T1000 (cell line): ENCODE measurements at regions not wholly inside any gene's neighbourhood (a gene's known extent, or its start where the extent isn't known, plus 50 kb on each side); places are given as distances from the start of the nearest gene placed in this dataset.
"Not testable (repeated sequence)": the region's sequence is repeated elsewhere in the genome, so short reads cannot be mapped to it uniquely, and the experiment has no call there.

Source experiments
- DNase-seq: peaks from one replicate; lab custom pipeline; 2025; ENCODE audit warnings: mixed read lengths; lab: John Stamatoyannopoulos, UW

DNA sequence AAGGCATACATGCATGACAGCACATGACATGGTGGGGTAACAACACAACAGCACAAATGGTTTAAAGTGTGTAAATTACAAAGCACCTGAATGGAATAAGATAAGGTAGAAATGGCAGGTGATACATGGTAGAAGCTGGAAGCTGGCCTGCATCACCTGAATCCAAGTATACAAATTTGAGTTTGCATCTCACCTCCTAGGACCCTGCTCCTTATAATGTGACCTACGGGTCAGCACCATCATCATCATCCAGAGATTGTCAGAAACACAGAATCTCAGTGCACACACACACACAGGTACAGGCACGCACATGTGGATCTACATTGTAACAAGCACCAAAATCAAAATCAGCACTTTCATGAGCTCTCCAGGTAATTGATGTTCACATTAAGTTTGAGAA is 1048.2 kb upstream of the AUTS2 start:
- no peak for DNase-seq

DNA sequence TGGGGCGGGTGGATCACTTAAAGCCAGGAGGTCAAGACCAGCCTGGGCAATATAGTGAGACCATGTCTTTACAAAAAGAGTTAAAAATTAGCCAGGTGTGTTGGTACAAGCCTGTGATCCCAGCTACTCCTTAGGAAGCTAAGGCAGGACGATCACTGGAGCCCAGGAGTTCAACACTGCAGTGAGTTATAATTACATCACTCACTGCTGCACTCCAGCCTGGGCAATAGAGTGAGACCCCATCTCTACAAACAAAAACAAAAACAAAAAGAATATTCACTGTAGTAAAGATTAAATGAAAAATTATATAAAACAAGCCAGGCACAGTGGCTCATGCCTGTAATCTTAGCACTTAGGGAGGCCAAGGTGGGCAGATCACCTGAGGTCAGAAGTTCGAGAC is 1047.6 kb upstream of the AUTS2 start:
- DNase-seq = no peak

DNA sequence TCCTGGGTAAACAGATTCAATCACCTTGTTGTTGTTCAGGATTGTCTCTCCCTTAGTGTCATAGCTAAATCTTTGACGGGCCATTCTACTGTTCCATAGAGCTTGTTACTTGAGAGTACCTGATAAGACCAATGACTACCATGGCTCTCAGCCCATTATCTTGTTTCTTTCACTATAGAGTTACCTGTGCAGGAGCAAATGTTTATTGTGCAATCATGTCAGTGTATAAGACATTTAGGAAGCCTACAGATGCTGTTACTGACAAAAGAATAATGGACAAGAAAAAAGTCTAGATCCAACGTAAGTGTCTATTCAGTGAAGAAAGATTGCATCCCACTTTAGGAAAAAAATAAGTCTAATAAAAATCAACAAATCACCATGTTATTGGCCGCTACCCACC is 1041.7 kb upstream of the AUTS2 start:
- no peak for DNase-seq

DNA sequence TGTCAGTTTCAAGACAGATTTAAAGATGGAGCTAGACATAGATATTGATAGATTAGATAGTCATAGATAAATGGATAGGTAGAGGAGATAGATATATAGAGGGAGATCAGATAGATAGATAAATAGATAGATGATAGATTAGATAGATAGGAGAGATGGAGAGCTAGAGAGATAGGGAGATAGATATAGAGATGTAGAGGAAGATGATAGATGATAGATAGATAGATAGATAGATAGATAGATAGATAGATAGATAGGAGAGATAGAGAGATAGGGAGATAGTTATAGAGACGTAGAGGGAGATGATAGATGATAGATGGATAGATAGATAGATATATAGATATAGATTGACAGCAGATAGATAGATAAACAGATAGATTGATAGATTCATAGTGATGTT is 1038.8 kb upstream of the AUTS2 start:
- no peak for DNase-seq

DNA sequence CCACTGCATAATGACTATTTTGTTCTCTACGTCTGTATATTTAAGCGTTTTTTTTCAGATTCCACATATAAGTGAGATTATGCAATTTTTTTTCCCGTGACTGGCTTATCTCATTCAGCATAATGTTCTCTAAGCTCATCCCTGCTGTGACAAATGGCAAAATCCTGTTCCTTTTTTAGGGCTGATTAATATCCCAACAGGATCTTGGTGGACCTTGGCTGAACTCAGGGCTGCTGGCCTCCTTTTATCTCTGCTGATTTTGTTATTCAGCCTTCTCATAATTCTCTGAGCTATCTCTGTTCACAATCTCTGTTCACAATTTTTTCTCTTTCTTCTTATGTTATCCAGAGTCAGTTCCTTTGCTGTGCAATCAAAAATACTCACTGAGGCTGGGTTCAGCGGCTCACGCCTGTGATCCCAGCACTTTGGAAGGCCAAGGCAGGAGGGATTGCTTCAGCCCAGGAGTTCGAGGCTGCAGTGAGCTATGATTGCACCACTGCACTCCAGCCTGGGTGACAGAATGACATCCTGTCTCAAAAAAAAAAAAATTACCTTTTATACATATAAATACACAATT is 1035.9 kb upstream of the AUTS2 start:
- no peak for DNase-seq

DNA sequence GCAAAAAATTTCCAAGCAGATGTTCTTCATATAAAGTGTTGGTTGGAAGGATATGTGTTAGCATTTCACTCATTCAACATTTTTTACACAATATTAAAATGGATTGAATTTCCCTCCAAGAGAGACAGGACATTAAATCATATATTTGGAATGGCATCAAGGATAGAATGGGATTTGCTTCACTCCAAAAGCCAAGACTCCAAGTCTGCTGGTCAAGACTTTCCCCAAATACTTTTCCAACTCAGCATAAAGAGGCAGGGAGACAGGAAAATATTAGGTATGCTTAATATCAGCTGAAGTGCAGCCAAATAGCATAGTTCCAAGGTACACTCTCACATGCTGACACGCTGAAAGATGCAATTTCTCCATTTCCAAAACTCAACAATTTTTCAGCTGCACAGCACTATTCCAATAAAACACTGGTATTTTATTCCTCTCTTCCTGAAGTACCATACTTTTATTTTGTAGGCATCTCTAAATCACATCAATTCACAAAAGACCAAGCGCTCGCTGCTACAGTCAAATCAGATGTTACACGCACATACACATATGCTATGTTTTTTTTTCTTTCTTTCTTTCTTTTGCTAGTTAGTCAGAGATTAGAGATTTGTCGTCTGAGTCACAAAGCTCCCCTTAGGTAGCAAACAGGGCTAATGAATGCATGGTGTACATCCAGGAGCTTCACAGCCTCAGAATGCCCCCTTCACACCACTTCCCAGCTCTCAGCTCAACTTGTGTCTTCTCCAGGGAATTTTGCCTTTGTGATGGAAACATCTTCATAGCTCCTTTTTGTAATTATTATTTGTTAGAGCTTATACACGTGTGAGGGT is 1033.8 kb upstream of the AUTS2 start:
- no peak for DNase-seq

DNA sequence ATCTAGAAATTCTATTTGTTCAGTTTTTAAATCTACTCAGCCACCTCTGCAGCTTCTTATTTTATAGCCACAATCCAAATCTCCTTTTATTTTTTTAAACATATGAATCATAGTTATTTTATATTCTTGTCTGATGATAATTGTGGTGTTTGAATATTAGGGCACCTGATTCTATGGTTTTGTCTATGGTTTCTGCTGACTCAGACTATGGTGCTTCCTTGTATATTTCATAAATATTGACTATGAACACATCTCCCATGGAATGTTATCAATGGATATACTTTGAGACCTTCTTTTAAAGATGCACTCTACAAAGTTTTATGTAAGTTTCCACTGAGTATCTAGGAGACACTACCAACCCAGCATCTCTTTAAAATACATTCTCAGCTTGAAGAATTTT is 1027.0 kb upstream of the AUTS2 start:
- no peak for DNase-seq

DNA sequence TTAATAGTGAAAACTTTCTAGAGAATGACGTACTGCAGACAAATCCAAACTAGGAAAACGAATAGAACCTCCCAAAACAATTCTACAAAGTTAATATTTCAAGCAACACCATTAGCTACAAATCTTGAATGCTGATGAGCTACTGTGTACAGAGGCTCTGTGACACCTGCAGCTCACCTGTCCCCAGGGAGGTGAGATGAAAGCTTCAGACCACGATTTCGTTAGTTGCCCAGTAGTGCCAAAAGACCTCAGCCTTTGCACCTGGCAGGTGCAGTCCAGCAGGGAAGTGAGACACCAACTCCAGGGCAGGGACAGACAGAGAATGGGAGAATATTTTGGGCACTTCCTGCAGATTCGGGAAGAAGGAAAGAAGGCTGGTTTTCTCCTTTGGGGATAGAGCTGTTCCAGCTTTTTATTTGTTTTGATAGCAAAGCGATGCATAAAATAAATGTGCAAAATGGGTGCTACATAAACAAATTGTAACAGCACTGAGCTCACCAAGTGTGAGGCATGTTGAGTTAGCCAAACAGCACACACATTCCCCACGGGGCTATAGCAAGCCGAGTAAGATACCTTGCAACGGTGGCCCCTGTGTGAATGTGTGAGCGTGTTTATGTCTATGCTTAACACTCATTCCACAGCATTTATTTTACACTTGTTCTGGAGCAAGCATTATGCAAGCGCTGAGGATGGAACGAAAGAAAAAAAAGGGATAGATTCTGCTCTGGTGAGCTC is 1024.8 kb upstream of the AUTS2 start:
- DNase-seq = no peak

DNA sequence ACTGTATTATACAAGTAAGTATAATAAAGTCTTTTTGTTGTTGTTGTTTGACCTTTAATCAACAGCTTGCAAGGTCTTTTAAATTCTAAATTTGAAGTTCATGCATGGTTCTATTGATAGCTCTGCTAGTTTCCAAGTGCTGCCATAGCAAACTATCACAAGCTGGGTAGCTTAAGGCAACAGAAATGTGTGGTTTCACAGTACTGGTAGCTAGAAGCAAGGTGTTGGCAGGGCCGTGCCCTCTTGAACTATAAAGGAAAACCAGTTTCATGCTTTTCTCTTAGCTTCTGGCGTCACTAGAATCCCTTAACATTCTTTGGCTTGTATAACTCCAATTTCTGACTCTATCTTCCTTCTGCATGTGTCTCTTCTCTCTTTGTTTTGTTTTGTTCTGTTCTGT is 1021.9 kb upstream of the AUTS2 start:
- no peak for DNase-seq

DNA sequence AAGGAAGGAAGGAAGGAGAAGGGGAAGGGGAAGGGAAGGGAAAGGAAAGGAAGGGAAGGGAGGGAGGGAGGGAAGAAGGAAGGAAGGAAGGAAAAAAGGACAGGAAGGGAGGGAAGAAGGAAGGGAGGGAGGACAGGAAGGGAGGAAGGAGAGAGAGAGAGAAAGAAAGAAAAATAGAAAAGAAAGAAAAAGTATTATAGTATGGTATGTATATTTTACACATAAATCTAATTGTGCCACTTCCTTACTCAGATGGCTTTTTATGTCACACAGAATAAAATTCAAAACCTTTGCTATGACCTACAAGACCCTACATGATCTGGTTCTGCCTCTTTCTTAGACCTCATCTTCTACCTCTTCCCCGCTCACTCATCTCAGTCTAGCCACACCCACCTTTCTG is 1016.9 kb upstream of the AUTS2 start:
- no peak for DNase-seq

DNA sequence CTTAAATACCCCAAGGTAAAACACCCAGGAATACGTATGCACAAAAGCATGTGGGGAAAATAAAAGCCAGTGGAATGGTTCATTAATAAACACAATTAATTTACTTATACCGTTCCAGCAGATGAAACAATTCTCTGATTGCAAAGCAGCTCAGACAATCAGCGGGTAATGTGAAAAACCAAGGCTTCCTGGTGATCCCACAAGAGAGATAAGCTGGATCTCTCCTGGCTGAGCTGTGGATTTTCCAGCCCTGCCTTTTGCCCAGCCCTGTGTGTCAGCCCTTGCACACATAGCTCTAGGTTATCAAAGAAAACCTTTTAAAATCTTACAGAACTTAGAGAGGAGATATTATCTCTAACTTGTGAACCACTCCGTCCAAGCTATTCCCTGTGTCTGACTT is 1010.7 kb upstream of the AUTS2 start:
- no peak for DNase-seq

DNA sequence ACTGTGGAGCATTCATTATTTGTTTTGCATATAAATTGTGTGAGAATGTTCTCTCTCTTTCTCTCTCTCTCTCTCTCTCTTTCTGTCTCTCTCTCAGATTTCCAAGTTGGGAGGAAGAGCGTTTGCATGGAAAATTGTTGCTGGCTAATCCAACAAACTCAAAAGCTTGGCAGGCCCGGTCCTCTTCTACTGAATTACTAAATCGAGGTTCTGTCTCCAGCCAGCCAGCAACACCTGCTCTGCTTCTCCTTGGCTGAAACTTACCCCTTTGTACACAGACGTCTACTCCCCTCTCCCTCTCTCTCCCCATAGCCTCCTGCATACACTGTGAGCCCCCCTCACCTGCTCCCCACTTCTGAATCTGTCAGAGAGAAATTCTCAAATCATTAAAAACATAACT is 996.4 kb upstream of the AUTS2 start:
- no peak for DNase-seq

DNA sequence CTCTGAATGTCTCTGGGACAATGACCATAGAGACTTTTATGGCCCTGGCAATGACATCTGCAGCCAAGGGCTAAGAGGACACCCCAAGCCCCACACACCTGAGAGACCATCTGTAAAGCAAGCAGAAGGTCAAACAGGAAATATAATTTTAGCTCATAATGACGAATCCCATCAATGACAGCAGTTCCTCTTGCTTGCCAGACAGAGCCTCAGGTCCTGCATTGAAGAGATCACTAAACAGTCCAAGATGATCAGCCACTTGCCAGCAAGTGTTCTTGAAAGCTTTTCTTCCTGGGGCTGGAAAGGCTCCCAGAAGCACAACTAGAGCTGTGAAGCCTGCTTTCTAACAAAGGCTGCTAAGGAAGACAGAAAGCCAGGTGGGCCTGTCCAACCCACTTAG is 993.7 kb upstream of the AUTS2 start:
- DNase-seq = no peak

DNA sequence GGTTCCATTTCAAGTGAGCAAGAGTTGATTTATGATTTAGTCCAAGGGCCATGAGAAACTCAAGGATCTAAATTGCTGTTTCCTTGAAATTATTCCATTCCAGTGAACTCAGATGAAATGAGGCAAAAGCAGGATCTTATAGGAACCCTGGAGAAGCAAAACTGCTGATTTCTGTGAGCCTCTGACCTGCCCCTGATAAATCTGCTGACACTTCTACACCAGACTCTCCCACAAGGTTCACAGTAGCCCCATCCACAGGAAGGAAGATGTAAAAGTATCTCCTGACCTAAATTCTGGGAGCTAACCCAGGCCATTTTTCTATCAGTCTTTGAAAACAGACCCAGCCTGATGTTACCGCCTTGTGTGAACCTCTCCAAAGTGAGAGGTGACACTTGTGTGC is 987.6 kb upstream of the AUTS2 start:
- DNase-seq = no peak

DNA sequence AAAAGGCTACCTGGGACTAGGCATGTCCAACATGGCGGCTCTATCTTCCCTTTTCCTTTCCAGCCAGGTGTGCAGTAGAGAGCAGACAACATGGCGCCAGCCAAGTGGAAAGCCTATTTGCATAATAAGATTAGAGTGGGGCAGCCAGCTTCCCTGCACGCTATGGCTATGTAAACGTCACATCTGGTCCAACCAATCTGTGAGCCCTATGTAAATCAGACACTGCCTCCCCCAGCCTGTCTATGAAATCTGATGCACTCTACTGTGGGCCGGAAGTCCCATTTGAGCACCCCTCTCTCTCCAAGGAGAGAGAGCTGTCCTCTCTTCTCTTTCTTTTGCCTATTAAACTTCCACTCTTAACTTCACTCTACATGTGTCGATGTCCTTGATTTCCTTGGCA is 984.9 kb upstream of the AUTS2 start:
- no peak for DNase-seq

DNA sequence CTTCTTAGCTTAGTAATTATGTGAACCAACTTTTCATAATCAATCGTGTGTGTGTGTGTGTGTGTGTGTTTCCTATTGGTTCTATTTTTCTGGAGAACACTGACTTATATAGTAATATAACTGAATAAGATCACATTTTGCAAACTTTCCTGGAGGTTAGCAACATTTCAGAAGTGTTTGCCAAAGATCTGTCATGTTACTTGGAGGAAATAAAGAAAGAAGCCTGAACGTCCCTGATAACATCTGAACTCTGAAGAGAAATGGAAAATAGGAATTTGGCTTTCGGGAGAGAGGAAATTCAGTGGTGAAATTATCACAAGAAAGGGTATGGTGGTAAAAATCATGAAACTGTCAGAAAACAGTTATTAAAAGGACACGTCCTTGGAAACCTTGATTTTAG is 984.4 kb upstream of the AUTS2 start:
- no peak for DNase-seq

DNA sequence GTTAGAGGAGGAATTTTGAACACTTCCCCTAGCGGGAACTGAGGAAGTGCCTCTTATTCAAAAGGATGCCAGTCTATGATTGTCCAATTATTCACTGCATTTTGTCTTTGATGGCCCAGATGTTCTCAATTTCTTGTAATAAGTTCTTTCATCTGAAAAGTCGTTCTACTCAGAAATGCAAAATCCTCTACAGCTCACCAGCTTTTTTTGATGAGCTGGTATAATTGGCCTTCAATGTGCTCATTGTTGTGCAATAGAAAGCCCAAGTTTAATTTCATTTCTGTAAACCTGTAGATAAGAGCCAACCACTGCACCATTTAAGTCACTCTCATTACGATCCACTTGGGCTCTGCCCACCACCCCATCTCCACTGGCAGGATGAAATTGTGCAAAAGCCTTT is 978.7 kb upstream of the AUTS2 start:
- DNase-seq = no peak

DNA sequence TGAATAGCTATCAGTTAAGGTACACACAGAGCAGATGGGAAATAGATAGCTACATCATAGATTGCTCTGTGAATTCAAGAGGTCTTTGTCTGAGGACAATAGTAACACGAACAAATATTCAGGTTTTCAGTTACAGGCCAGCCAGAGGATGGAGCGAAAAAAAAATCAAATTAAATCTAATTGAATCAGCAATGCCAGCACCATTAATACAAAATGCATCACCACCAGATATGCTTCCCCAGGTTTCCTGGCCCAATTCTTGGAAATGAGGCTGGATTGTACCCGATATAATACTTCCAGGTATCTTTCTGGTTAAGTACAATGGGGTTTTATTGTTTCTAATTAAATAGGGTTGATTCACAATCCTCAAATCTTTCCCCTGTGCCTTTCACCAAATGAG is 975.8 kb upstream of the AUTS2 start:
- DNase-seq = no peak

DNA sequence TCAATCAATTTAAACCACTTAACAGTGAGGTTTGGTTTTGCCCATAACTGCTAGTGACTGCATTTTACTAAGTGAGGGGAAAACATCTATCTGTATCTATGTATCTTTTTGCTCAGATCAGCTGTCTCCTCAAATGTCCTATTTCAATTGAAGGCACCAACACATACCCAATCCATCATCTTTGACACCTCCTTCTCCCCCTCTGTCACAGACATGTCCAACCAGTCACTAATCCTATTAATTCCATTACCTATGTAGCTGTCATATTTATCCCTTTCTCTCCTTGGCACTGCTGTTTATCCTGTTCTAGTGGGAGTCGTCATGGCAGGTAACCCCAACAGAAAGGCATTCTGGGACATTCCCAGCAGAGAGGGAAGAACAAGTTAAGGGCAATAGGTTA is 975.2 kb upstream of the AUTS2 start:
- no peak for DNase-seq

DNA sequence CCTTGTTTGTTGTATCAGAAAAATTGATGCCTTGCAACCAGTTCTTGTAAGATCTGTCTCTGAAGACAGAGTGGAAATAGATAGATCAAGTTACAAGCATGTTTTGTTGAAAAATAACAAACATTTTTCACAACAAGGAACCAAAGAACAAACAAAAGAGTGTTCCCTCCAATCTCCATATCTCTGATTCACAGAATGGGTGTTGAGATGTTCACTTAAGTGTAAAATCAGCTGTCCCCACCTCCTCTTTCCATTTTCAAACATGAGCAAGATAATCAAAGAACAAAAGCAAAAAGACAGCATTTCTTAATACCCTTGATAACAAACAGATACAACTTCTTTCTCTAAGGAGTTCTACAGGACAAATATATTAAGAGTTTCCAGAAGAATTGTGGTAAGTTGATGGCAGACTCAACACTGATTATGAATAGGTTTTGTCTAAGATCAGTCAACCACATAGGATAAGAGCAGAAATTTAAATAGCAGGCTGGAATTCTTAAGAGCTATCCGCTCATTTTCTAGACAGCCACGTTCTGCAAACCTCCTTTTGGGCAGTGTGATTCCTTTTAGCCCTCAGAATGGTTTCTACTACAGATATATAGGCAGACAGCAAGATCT is 970.9 kb upstream of the AUTS2 start:
- no peak for DNase-seq

DNA sequence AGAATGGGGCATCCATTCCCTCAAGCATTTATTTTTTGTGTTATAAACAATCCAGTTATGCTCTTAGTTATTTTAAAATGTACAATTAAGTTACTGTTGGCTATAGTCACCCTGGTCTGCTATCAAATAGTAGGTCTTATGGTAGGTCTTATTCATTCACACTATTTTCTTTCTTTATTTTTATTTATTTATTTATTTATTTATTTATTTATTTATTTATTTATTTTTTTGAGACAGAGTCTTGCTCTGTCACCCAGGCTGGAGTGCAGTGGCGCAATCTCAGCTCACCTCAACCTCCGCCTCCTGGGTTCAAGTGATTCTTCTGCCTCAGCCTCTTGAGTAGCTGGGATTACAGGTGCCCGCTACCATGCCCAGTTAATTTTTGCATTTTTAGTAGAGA is 967.4 kb upstream of the AUTS2 start:
- not testable (repeated sequence) for DNase-seq

DNA sequence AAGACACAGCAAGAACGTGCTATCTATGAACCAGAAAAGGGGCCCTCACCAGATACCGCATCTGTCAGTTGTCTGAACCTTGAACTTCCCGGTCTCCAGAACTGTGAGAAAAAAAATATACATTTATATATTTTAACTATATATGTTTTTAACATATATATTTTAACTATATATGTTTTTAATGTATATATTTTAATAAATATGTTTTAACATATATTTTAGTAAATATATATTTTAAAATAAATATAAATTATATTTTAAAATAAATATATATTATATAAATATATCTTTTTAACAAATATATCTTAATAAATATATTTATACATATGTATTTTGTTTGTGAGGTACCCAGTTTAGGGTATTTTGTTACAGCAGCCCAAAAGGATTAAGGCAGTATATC is 958.2 kb upstream of the AUTS2 start:
- DNase-seq = no peak

DNA sequence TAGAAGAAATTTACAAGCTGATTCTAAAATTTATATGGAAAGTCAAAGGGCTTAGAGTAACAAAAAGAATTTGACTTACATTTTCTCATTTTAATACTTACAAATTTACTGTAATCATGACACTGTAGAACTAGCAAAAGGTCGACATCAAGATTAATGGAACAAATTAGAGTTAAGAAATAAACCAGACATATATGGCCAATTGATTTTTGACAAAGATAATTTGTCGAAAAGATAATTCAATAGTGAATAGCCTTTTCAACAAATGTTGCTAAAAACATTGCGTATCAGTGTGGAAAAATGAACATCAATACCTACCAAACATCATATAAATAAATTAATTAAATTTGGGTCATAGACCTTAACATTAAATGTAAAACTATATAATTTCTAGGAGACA is 955.5 kb upstream of the AUTS2 start:
- DNase-seq = no peak
